ENCODE measurements at regions not wholly inside any gene's neighbourhood (a gene's known extent, or its start where the extent isn't known, plus 50 kb on each side); places are given as distances from the start of the nearest gene placed in this dataset.

- ChIA-PET RAD21 (ENCODE audit: low non-redundant PET in 1 of 2, low total read pairs in 2 of 2, uncharacterized antibody in 2 of 2, unreplicated experiment in 2 of 2) (no interaction called here), CTCF (no interaction called here)
These were observed 261.6 kb downstream of the MAN2A1 start for GRCh38 chr5:109951348-109951747.

GRCh38 chr5:109951758-109952157 lies 262.0 kb downstream of the MAN2A1 start:
- no peak overlapping the region for H3K27ac ChIP-seq (ENCODE audit: low read depth, low read length)
- no peaks in the 10 kb centered on the region for H3K36me3 ChIP-seq (ENCODE audit: control insufficient read depth in 1 of 2, insufficient read depth in 2 of 2, low read length in 2 of 2)
- H3K4me3 ChIP-seq (replicated peaks in 1 of 2; ENCODE audit: low read depth in 1 of 2, low read length in 2 of 2) = no peak overlapping the region
- H3K9ac ChIP-seq (ENCODE audit: low read length) = no peak overlapping the region
- no peaks in the 10 kb centered on the region for H3K9me3 ChIP-seq (ENCODE audit: control insufficient read depth in 1 of 2, insufficient read depth in 1 of 2, low read depth in 1 of 2, low read length in 2 of 2)
- no peak overlapping the region for H3K4me2 ChIP-seq (ENCODE audit: low read length)
- H4K20me1 ChIP-seq (ENCODE audit: insufficient read depth) = no peaks in the 10 kb centered on the region
- intact Hi-C loops (cut with micrococcal nuclease) = no loop called here
- no peaks in the 10 kb centered on the region for H3K79me2 ChIP-seq (ENCODE audit: insufficient read depth, low read length)
- DNase-seq (ENCODE audit: low read depth, low spot score) (no peak), ATAC-seq (no peak)
- no peaks in the 10 kb centered on the region for H3K4me1 ChIP-seq (ENCODE audit: control insufficient read depth in 1 of 2, insufficient read depth in 2 of 2, low read length in 2 of 2)
- ChIA-PET POLR2A (no interaction called here), RAD21 (ENCODE audit: low non-redundant PET in 1 of 2, low total read pairs in 2 of 2, uncharacterized antibody in 2 of 2, unreplicated experiment in 2 of 2) (no interaction called here), CTCF (no interaction called here)
- no peaks in the 10 kb centered on the region for H3K27me3 ChIP-seq (ENCODE audit: insufficient read depth, low read length)
- H2AFZ ChIP-seq (ENCODE audit: low read depth, low read length, poor library complexity, severe bottlenecking) = no peak overlapping the region
- H3K9me2 ChIP-seq (ENCODE audit: insufficient read depth) = no peaks in the 10 kb centered on the region
- no TSS peak for BruUV-seq (replicated peaks)
- TF ChIP-seq JUND (IDR thresholded peaks at IDR 0.05) = no peak
- no peak for TF ChIP-seq TCF7L2 (IDR thresholded peaks at IDR 0.05; ENCODE audit: borderline replicate concordance, extremely low read depth, insufficient read depth, insufficient read length)
- TF ChIP-seq ELF1 (IDR thresholded peaks at IDR 0.05; ENCODE audit: borderline replicate concordance, low read depth) = no peak
- TF ChIP-seq FOSL1 (IDR thresholded peaks at IDR 0.05; ENCODE audit: low read depth) = no peak
- TF ChIP-seq EZH2 (IDR thresholded peaks at IDR 0.05) = no peak
- no peak for TF ChIP-seq ATF3 (IDR thresholded peaks at IDR 0.05)
- no peak for TF ChIP-seq EGR1 (IDR thresholded peaks at IDR 0.05; ENCODE audit: low read depth)
- TF ChIP-seq POLR2A (IDR thresholded peaks at IDR 0.05; ENCODE audit: borderline replicate concordance, extremely low read depth, insufficient read depth, insufficient read length) = no peak

More at GRCh38 chr5:109951348-109951747, 261.6 kb downstream of the MAN2A1 start:
- Histone ChIP-seq H3K4me1 (ENCODE audit: control insufficient read depth in 1 of 2, insufficient read depth in 2 of 2, low read length in 2 of 2) (no peaks in the 10 kb centered on the region), H3K9me3 (ENCODE audit: control insufficient read depth in 1 of 2, insufficient read depth in 1 of 2, low read depth in 1 of 2, low read length in 2 of 2) (no peaks in the 10 kb centered on the region), H3K9ac (ENCODE audit: low read length) (no peak overlapping the region), H2AFZ (ENCODE audit: low read depth, low read length, poor library complexity, severe bottlenecking) (no peak overlapping the region), H3K4me2 (ENCODE audit: low read length) (no peak overlapping the region), H3K36me3 (ENCODE audit: control insufficient read depth in 1 of 2, insufficient read depth in 2 of 2, low read length in 2 of 2) (no peaks in the 10 kb centered on the region), H3K27me3 (ENCODE audit: insufficient read depth, low read length) (no peaks in the 10 kb centered on the region), H3K9me2 (ENCODE audit: insufficient read depth) (no peaks in the 10 kb centered on the region), H3K79me2 (ENCODE audit: insufficient read depth, low read length) (no peaks in the 10 kb centered on the region), H3K4me3 (replicated peaks in 1 of 2; ENCODE audit: low read depth in 1 of 2, low read length in 2 of 2) (no peak overlapping the region), H4K20me1 (ENCODE audit: insufficient read depth) (no peaks in the 10 kb centered on the region), H3K27ac (ENCODE audit: low read depth, low read length) (no peak overlapping the region)
- no TSS peak for BruUV-seq (replicated peaks)
- ATAC-seq (no peak), DNase-seq (ENCODE audit: low read depth, low spot score) (no peak)
- intact Hi-C loops (cut with micrococcal nuclease) = no loop called here
- POLR2A ChIA-PET = no interaction called here
- TF ChIP-seq JUND (IDR thresholded peaks at IDR 0.05) (no peak), TCF7L2 (IDR thresholded peaks at IDR 0.05; ENCODE audit: borderline replicate concordance, extremely low read depth, insufficient read depth, insufficient read length) (no peak), ELF1 (IDR thresholded peaks at IDR 0.05; ENCODE audit: borderline replicate concordance, low read depth) (no peak), EZH2phosphoT487 (IDR thresholded peaks at IDR 0.05; ENCODE audit: borderline replicate concordance) (no peak), FOSL1 (IDR thresholded peaks at IDR 0.05; ENCODE audit: low read depth) (no peak), SRF (IDR thresholded peaks at IDR 0.05; ENCODE audit: low read depth) (no peak), EGR1 (IDR thresholded peaks at IDR 0.05; ENCODE audit: low read depth) (no peak), SP1 (IDR thresholded peaks at IDR 0.05; ENCODE audit: low read depth) (no peak), CEBPB (IDR thresholded peaks at IDR 0.05; ENCODE audit: low read depth) (no peak), POLR2AphosphoS5 (IDR thresholded peaks at IDR 0.05; ENCODE audit: low read depth, low read length) (no peak), ATF3 (IDR thresholded peaks at IDR 0.05) (no peak), ZFX (IDR thresholded peaks at IDR 0.05) (no peak)
